HepG2 (cell line): ENCODE measurements at regions not wholly inside any gene's neighbourhood (a gene's known extent, or its start where the extent isn't known, plus 50 kb on each side); places are given as distances from the start of the nearest gene placed in this dataset.

Source experiments
- ATAC-seq: fragments of 200-7000 bp; cut with Tn5 transposase; 3 replicates; pipeline ENCODE4 v1.9.1; 2020; ENCODE audit warnings: mild to moderate bottlenecking, moderate library complexity
- BruUV-seq: library from RNA; stranded (reverse); fragments of 400-500 nt; replicated peaks from 2 replicates; lab custom pipeline; 2021; lab: Mats Ljungman, UMichigan
- CTCF ChIA-PET: fragments of 300-600 bp; formaldehyde crosslinking; extraction: SDS; loops from one replicate; lab custom pipeline; 2021; ENCODE audit warnings: low total read pairs, inconsistent platforms, low intra/inter-chr PET ratio; lab: Yijun Ruan, JAX
- POLR2A ChIA-PET: fragments of 350-600 bp; sonication (Branson Sonifier 250); formaldehyde crosslinking; loops from one replicate; lab custom pipeline; 2020; ENCODE audit warnings: antibody characterized with exemption, inconsistent platforms; lab: Yijun Ruan, JAX
- DNase-seq: peaks from one replicate; pipeline ENCODE4 v3.0.0-alpha.2; 2015; ENCODE audit warnings: low spot score
- FAIRE-seq: peaks from 3 replicates; lab custom pipeline; 2011; peaks lifted over from hg19 to GRCh38; lab: Jason Lieb, UNC
- H2AFZ ChIP-seq: one replicate; pipeline ENCODE4 v1.6.1; 2011; ENCODE audit warnings: low read length, inconsistent platforms
- H3K27ac ChIP-seq: fragments of 300-600 bp; 3 replicates; pipeline ENCODE4 v1.8.0; 2011; ENCODE audit warnings: mixed run types, mild to moderate bottlenecking, mixed read lengths, low read length, inconsistent platforms; ENCODE audit not compliant: insufficient read depth; ENCODE audit errors: extremely low read length
- H3K27me3 ChIP-seq, 2 experiments: fragments of 200-600 bp in 1 of 2; 2 replicates in 1 of 2; 3 replicates in 1 of 2; pipeline versions ENCODE4 v1.6.0 to v1.8.0; 2011; ENCODE audit warnings: low read length in 2 of 2, mild to moderate bottlenecking in 2 of 2, moderate library complexity in 2 of 2, inconsistent platforms in 1 of 2; ENCODE audit not compliant: insufficient read depth in 2 of 2, control insufficient read depth in 1 of 2
- H3K36me3 ChIP-seq, 2 experiments: fragments of 200-600 bp in 1 of 2; replicated peaks in 1 of 2; 2 replicates in 1 of 2; 3 replicates in 1 of 2; pipeline versions ENCODE4 v1.5.1 to v1.8.0; 2011; ENCODE audit warnings: low read length in 2 of 2, inconsistent platforms in 1 of 2; ENCODE audit not compliant: insufficient read depth in 2 of 2, control insufficient read depth in 1 of 2
- H3K4me1 ChIP-seq: 2 replicates; pipeline ENCODE4 v1.5.1; 2012; ENCODE audit warnings: low read length, inconsistent platforms; ENCODE audit not compliant: insufficient read depth
- H3K4me2 ChIP-seq: 2 replicates; pipeline ENCODE4 v1.6.0; 2011; ENCODE audit warnings: low read depth, low read length, inconsistent platforms
- H3K4me3 ChIP-seq, 3 experiments: fragments of 200-600 bp in 1 of 3; sonication (generic), shearing (Covaris generic) in 1 of 3; replicated peaks in 1 of 3; 2 replicates each; pipeline ENCODE4 v1.5.1; 2011 to 2016; ENCODE audit warnings: low read length in 3 of 3, inconsistent platforms in 2 of 3, low read depth in 2 of 3, mild to moderate bottlenecking in 2 of 3, control low read depth in 1 of 3, mixed read lengths in 1 of 3; ENCODE audit not compliant: insufficient read depth in 1 of 3
- H3K79me2 ChIP-seq: one replicate; pipeline ENCODE4 v1.6.1; 2011; ENCODE audit warnings: low read length, inconsistent platforms; ENCODE audit not compliant: insufficient read depth
- H3K9ac ChIP-seq: 2 replicates; pipeline ENCODE4 v1.6.0; 2011; ENCODE audit warnings: mild to moderate bottlenecking, low read depth, low read length, inconsistent platforms; ENCODE audit not compliant: insufficient read depth
- H3K9me3 ChIP-seq: 2 replicates; pipeline ENCODE4 v1.5.1; 2012; ENCODE audit warnings: mild to moderate bottlenecking, low read length
- H4K20me1 ChIP-seq: 2 replicates; pipeline ENCODE4 v1.6.0; 2011; ENCODE audit warnings: inconsistent platforms, mild to moderate bottlenecking, low read length, moderate library complexity; ENCODE audit not compliant: insufficient read depth
- CAMTA2 ChIP-seq: sonication (generic); formaldehyde crosslinking; IDR thresholded peaks from 2 replicates; pipeline ENCODE4 v1.4.0; 2020; ENCODE audit warnings: mild to moderate bottlenecking, missing genetic modification reagents, borderline replicate concordance
- FOXC1 ChIP-seq: sonication (generic); formaldehyde crosslinking; IDR thresholded peaks from 2 replicates; pipeline ENCODE4 v1.8.0; 2022; ENCODE audit warnings: mild to moderate bottlenecking, missing genetic modification reagents, borderline replicate concordance
- HOXD1 ChIP-seq: sonication (generic); formaldehyde crosslinking; IDR thresholded peaks from 2 replicates; pipeline ENCODE4 v1.5.0; 2020; ENCODE audit warnings: missing genetic modification reagents
- MZF1 ChIP-seq: sonication (generic); formaldehyde crosslinking; IDR thresholded peaks from 2 replicates; pipeline ENCODE4 v1.8.1; 2023; ENCODE audit warnings: mild to moderate bottlenecking, missing genetic modification reagents, borderline replicate concordance
- RFX3 ChIP-seq: IDR thresholded peaks from 2 replicates; pipeline ENCODE4 v1.6.1; 2016; ENCODE audit warnings: missing biosample characterization, missing genetic modification reagents
- RNF2 ChIP-seq: fragments of 450-650 bp; conservative IDR thresholded peaks from 2 replicates; pipeline ENCODE4 v1.6.1; 2016; ENCODE audit warnings: low read depth
- RORA ChIP-seq: sonication (generic); formaldehyde crosslinking; IDR thresholded peaks from 2 replicates; pipeline ENCODE4 v1.5.0; 2020; ENCODE audit warnings: mild to moderate bottlenecking, missing genetic modification reagents, moderate library complexity
- SMARCE1 ChIP-seq: fragments of 450-650 bp; IDR thresholded peaks from 2 replicates; pipeline ENCODE4 v1.6.1; 2017; ENCODE audit warnings: borderline replicate concordance
- SYNCRIP ChIP-seq: fragments of 200-400 bp; formaldehyde crosslinking; IDR thresholded peaks from 2 replicates; pipeline ENCODE4 v1.6.1; 2018; ENCODE audit warnings: mild to moderate bottlenecking, low read depth, low read length; ENCODE audit not compliant: insufficient read depth
- ZC3H4 ChIP-seq: sonication (generic); formaldehyde crosslinking; IDR thresholded peaks from 2 replicates; pipeline ENCODE4 v1.4.0; 2020; ENCODE audit warnings: missing genetic modification reagents, borderline replicate concordance
- ZEB1 ChIP-seq: IDR thresholded peaks from 2 replicates; pipeline ENCODE4 v1.6.1; 2012; ENCODE audit warnings: mild to moderate bottlenecking, low read depth, inconsistent platforms; ENCODE audit not compliant: insufficient replicate concordance
- ZNF562 ChIP-seq: sonication (generic); formaldehyde crosslinking; IDR thresholded peaks from 2 replicates; pipeline ENCODE4 v1.8.0; 2022; ENCODE audit warnings: missing genetic modification reagents, borderline replicate concordance
- ZNF563 ChIP-seq: sonication (generic); formaldehyde crosslinking; IDR thresholded peaks from 2 replicates; pipeline ENCODE4 v1.8.0; 2022; ENCODE audit warnings: mild to moderate bottlenecking, moderate library complexity, missing genetic modification reagents
- ZNF639 ChIP-seq: conservative IDR thresholded peaks from 2 replicates; pipeline ENCODE4 v1.6.1; 2018; ENCODE audit warnings: missing genetic modification reagents
- WGBS: methylation state at CpG from one replicate; pipeline ENCODE4 v1.1.6; 2017; ENCODE audit warnings: low lambda C conversion rate; 5-methylcytosine and 5-hydroxymethylcytosine counted together
- in situ Hi-C: cut with HindIII; loops from 2 replicates; pipeline ENCODE4 v1.10.0; 2017; ENCODE audit warnings: low pct_unique_long_range_greater_than_20kb; ENCODE audit not compliant: extremely low pct_ligation_motif_present
- intact Hi-C: fragments of 100-400 bp; cut with micrococcal nuclease; formaldehyde crosslinking; loops from one replicate; pipeline ENCODE4 v1.10.0; 2022; ENCODE audit not compliant: unreplicated experiment
- TF ChIP-seq, protein P1 (sequence below): sonication (generic); formaldehyde crosslinking; IDR thresholded peaks from 2 replicates; pipeline ENCODE4 v1.4.0; 2020; ENCODE audit warnings: missing genetic modification reagents
- TF ChIP-seq, protein P2 (sequence below): sonication (generic); formaldehyde crosslinking; IDR thresholded peaks from 2 replicates; pipeline ENCODE4 v1.5.0; 2020; ENCODE audit warnings: missing genetic modification reagents
- TF ChIP-seq, protein P3 (sequence below): sonication (generic); formaldehyde crosslinking; IDR thresholded peaks from 2 replicates; pipeline ENCODE4 v1.9.0; 2022; ENCODE audit warnings: low read depth, missing genetic modification reagents

DNA sequence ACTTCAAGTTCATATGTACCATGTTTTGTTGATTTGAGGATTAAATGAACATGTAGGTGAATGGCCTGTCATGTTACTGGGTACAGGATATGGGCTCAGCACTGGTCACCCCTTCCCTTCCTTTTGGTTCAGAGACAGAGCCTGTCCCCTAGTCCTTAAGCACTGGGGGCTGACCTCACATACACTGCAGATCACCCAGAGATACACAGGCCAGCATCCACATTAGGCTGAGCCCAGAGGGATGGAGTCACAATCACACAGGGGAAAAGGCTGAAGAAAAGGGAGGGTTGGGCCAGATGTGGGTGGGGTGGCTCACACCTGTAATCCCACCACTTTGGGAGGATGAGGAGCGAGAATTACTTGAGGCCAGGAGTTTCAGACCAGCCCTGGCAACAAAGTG lies 62.3 kb downstream of the IGLL5 start (continued):
- TF ChIP-seq, protein P1, sequence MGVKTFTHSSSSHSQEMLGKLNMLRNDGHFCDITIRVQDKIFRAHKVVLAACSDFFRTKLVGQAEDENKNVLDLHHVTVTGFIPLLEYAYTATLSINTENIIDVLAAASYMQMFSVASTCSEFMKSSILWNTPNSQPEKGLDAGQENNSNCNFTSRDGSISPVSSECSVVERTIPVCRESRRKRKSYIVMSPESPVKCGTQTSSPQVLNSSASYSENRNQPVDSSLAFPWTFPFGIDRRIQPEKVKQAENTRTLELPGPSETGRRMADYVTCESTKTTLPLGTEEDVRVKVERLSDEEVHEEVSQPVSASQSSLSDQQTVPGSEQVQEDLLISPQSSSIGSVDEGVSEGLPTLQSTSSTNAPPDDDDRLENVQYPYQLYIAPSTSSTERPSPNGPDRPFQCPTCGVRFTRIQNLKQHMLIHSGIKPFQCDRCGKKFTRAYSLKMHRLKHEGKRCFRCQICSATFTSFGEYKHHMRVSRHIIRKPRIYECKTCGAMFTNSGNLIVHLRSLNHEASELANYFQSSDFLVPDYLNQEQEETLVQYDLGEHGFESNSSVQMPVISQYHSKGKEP: no peak
- TF ChIP-seq SYNCRIP (no peak), ZEB1 (no peak), RFX3 (CRISPR knock-in tag) (no peak), CAMTA2 (no peak), FOXC1 (CRISPR knock-in tag) (no peak)

- TF ChIP-seq RNF2: no peak
- TF ChIP-seq, protein P2, sequence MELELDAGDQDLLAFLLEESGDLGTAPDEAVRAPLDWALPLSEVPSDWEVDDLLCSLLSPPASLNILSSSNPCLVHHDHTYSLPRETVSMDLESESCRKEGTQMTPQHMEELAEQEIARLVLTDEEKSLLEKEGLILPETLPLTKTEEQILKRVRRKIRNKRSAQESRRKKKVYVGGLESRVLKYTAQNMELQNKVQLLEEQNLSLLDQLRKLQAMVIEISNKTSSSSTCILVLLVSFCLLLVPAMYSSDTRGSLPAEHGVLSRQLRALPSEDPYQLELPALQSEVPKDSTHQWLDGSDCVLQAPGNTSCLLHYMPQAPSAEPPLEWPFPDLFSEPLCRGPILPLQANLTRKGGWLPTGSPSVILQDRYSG (CRISPR knock-in tag): no peak
- no peak for TF ChIP-seq MZF1
- TF ChIP-seq SMARCE1: no peak
- TF ChIP-seq ZNF562 (CRISPR knock-in tag): no peak
- TF ChIP-seq, protein P3, sequence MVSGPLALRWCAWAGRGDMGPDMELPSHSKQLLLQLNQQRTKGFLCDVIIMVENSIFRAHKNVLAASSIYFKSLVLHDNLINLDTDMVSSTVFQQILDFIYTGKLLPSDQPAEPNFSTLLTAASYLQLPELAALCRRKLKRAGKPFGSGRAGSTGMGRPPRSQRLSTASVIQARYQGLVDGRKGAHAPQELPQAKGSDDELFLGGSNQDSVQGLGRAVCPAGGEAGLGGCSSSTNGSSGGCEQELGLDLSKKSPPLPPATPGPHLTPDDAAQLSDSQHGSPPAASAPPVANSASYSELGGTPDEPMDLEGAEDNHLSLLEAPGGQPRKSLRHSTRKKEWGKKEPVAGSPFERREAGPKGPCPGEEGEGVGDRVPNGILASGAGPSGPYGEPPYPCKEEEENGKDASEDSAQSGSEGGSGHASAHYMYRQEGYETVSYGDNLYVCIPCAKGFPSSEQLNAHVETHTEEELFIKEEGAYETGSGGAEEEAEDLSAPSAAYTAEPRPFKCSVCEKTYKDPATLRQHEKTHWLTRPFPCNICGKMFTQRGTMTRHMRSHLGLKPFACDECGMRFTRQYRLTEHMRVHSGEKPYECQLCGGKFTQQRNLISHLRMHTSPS: no peak
- TF ChIP-seq HOXD1 (CRISPR knock-in tag): no peak
- no peak for TF ChIP-seq ZNF563
- TF ChIP-seq RORA (CRISPR knock-in tag): no peak
- no peak for TF ChIP-seq ZC3H4
- TF ChIP-seq ZNF639 (CRISPR knock-in tag): no peak
- no peak for DNase-seq
- H3K9ac ChIP-seq: no peak overlapping the region
- no CpG with 5 or more reads among the region's 4 CpGs for whole genome bisulfite sequencing
- ChIA-PET CTCF (no interaction called here), POLR2A (no interaction called here)
- BruUV-seq: no TSS peak
- H3K9me3 ChIP-seq: no peaks in the 10 kb centered on the region
- H3K27ac ChIP-seq: no peak overlapping the region
- H3K4me2 ChIP-seq: no peak overlapping the region
- H3K79me2 ChIP-seq: no peaks in the 10 kb centered on the region
- no peak overlapping the region for H2AFZ ChIP-seq
- in situ Hi-C loops (loop anchor here (25.0 kb wide), 2 partner anchors 336 to 436 kb away; no protein-coding TSS in a partner anchor), intact Hi-C loops (no loop called here)
- no peak for FAIRE-seq
- no peaks in the 10 kb centered on the region for H3K4me1 ChIP-seq
- no peaks in the 10 kb centered on the region for H4K20me1 ChIP-seq
- no peak for ATAC-seq
- peaks cover 3 to 48% of the 10 kb centered on the region in 2 experiments; a peak in 4 of 5 replicates for H3K27me3 ChIP-seq
- no peak overlapping the region for H3K4me3 ChIP-seq
- H3K36me3 ChIP-seq: no peaks in the 10 kb centered on the region
These were observed 63.4 kb downstream of the IGLL5 start for GRCh38 chr22:22951035-22951434.
